Nephron (organoid): ENCODE measurements at regions not wholly inside any gene's neighbourhood (a gene's known extent, or its start where the extent isn't known, plus 50 kb on each side); places are given as distances from the start of the nearest gene placed in this dataset.

Experiments used
- H3K27ac Mint-ChIP-seq, 3 experiments: 2 replicates each; pipeline ENCODE4 v1.8.0; 2020; ENCODE audit warnings: mixed read lengths in 3 of 3, mild to moderate bottlenecking in 2 of 3, moderate library complexity in 1 of 3
- H3K27me3 Mint-ChIP-seq: 2 replicates; pipeline ENCODE4 v1.8.0; 2021; ENCODE audit warnings: low read depth, mild to moderate bottlenecking, moderate library complexity, mixed read lengths
- H3K36me3 Mint-ChIP-seq: 2 replicates; pipeline ENCODE4 v1.8.0; 2020; ENCODE audit warnings: low read depth, mixed read lengths
- H3K4me1 Mint-ChIP-seq: 2 replicates; pipeline ENCODE4 v1.8.0; 2020; ENCODE audit warnings: mixed read lengths
- H3K4me3 Mint-ChIP-seq, 3 experiments: 2 replicates each; pipeline ENCODE4 v1.8.0; 2020; ENCODE audit warnings: mild to moderate bottlenecking in 3 of 3, mixed read lengths in 3 of 3, moderate library complexity in 2 of 3
- H3K9me3 Mint-ChIP-seq: 2 replicates; pipeline ENCODE4 v1.8.0; 2020; ENCODE audit warnings: mixed read lengths
- TF ChIP-seq, protein P1 (sequence below), 3 experiments: fragments of 200-600 bp; sonication (generic); IDR thresholded peaks; one replicate each; pipeline ENCODE4 v1.5.0; 2021; ENCODE audit warnings: antibody characterized with exemption in 3 of 3; ENCODE audit not compliant: unreplicated experiment in 3 of 3

DNA sequence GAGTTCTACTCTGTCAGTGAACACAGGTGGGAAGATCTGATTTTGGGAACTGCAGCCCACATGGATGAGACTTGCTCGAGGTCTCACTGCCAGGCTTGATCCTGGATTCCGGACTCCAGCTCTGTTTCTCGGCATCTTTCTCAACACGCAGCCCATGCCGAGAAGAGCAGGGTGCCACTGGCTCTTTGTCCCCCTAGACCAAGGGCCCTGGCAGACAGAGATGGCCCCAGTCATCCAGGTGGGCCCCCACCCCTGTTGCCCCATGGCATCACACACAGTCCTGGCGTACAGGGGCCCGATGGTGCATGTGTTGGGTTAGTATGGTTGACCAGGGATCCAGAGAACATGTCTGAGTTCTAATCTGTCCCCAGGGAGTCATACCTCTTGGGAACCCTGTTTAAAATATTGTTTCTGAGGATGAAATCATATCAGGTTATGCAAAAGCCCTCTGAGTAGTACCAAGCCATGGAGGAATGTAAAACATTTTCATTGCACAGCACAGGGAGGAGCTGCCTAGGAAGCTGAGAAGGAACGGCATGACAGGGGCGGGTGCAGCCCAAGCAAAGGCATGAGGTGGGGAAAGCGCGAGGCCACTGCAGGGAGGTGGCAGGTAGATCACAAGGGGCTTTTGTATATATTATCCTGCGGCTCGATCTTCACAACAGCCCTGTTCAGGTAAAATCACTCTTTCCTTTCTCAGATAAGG, 320.6 kb downstream of the UACA start:
- Mint-ChIP-seq H3K36me3 (no peaks in the 10 kb centered on the region), H3K27ac (no peak overlapping the region), H3K27me3 (peaks cover 70% of the 10 kb centered on the region), H3K9me3 (no peaks in the 10 kb centered on the region), H3K4me1 (peaks cover 12% of the 10 kb centered on the region), H3K4me3 (no peak overlapping the region)
- TF ChIP-seq, protein P1, sequence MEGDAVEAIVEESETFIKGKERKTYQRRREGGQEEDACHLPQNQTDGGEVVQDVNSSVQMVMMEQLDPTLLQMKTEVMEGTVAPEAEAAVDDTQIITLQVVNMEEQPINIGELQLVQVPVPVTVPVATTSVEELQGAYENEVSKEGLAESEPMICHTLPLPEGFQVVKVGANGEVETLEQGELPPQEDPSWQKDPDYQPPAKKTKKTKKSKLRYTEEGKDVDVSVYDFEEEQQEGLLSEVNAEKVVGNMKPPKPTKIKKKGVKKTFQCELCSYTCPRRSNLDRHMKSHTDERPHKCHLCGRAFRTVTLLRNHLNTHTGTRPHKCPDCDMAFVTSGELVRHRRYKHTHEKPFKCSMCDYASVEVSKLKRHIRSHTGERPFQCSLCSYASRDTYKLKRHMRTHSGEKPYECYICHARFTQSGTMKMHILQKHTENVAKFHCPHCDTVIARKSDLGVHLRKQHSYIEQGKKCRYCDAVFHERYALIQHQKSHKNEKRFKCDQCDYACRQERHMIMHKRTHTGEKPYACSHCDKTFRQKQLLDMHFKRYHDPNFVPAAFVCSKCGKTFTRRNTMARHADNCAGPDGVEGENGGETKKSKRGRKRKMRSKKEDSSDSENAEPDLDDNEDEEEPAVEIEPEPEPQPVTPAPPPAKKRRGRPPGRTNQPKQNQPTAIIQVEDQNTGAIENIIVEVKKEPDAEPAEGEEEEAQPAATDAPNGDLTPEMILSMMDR (IDR thresholded peaks at IDR 0.05; ENCODE audit: unreplicated experiment in 3 of 3), result no peak

DNA sequence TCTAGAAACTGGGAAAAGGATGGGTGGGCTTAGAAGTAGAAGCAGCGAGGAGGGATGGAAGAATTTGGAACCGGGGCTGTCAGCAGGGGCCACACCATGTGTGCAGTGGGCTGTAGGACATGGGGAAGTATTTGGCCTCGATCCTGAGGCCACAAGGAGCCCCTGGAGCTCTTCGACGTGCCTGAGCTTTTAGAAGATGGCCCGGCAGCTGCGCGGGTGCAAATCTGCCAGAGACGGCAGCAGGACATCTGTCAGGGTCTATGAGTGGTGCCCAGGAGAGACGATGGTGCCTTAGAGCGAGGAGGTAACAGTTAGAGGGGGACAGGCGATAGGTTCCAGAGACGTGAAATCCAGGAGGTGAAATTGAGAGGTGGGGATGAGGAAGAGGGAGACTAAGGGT, 321.1 kb downstream of the UACA start:
- Mint-ChIP-seq H3K4me3 (no peak overlapping the region), H3K36me3 (no peaks in the 10 kb centered on the region), H3K27me3 (peaks cover 68% of the 10 kb centered on the region), H3K4me1 (peaks cover 6% of the 10 kb centered on the region), H3K9me3 (no peaks in the 10 kb centered on the region), H3K27ac (no peak overlapping the region)
- TF ChIP-seq, protein P1 (IDR thresholded peaks at IDR 0.05; ENCODE audit: unreplicated experiment in 3 of 3), result no peak

DNA sequence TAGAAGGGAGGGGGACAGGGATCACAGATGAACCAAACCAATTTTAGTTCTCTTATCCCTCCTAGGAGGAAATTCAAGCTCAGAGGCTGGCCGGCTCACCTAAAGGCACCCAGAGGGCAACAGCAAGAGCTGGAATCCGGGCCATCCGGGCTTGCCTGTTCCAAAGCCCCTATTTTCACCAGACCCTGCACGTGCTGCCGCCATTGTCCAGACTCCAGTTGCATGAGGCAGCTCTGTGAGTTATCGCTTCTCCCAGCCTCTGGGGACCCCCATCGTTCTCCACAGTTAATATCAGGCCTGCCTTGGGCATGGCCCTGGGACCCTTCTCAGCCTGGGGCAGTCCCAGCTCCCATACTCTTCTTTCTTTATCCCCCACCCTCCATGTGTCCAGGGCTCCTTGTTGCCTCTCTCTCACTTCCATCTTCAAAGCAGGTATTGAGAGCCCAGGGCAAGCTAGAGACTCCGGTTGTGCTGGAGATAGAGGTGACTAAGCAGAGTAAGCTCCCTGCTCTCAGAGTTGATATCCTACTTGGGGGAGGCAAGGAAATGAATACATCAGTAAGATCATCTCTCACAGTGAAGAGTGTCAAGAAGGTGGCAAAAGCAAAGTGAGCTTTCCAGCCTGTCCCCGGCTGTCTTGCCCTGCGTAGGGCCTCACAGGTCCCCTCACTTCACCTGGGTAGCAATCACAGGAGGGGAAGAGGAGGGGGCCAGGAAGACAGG, 322.8 kb downstream of the UACA start:
- H3K27ac Mint-ChIP-seq, result no peak overlapping the region
- H3K27me3 Mint-ChIP-seq, result peaks cover 65% of the 10 kb centered on the region
- H3K36me3 Mint-ChIP-seq, result no peaks in the 10 kb centered on the region
- TF ChIP-seq, protein P1 (IDR thresholded peaks at IDR 0.05; ENCODE audit: unreplicated experiment in 3 of 3), result no peak
- no peaks in the 10 kb centered on the region for H3K9me3 Mint-ChIP-seq
- H3K4me1 Mint-ChIP-seq, result peaks cover 4% of the 10 kb centered on the region
- no peak overlapping the region for H3K4me3 Mint-ChIP-seq

DNA sequence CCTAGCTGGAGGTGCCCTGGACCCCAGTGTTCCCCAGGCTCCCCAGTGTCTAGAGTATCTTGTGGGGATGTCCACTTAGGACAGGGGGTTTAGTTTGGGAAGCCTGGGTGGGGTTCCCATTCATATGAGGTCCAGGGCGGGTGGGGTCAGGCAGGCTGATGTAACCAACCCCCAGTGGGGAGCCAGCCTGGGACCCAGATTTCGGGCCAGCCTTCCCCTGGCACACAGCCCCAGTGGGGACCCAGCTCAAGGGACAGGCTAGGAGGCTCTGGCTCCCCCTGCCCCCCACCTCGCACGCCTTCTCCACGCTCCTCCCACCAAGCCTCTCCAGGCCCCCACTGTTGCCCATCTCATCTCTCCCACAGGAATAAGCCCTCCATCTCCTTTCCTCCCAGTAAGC, 323.5 kb downstream of the UACA start:
- Mint-ChIP-seq H3K4me1 (peaks cover 8% of the 10 kb centered on the region), H3K4me3 (no peak overlapping the region), H3K27me3 (peaks cover 60% of the 10 kb centered on the region), H3K9me3 (no peaks in the 10 kb centered on the region), H3K36me3 (no peaks in the 10 kb centered on the region), H3K27ac (no peak overlapping the region)
- TF ChIP-seq, protein P1 (IDR thresholded peaks at IDR 0.05; ENCODE audit: unreplicated experiment in 3 of 3), result no peak

DNA sequence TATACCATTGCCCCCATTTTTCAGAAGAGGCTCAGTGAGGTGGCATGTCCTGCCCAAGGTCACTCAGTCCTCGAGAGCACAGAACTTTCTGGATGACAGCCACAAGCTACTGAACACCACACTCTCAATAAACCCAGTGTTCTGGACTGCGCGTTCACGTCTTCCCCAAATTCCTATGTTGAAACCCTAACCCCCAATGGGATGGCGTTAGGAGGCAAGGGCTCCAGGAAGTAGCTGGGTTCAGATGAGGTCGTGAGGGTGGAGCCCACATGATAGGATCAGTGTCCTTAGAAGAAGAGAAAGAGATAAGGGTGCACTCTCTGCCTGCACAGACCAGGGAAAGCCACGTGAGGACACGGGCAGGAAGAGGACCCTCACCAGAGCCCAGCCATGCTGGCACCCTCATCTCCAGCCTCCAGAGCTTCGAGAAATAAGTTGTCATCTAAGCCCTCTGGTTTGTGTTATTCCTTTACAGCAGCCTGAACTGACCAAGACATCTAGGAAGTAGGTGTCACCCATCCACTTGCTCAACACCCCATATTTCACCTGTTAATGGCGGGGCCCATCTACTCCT, 324.0 kb downstream of the UACA start:
- no peak overlapping the region for H3K4me3 Mint-ChIP-seq
- peaks cover 13% of the 10 kb centered on the region for H3K4me1 Mint-ChIP-seq
- no peak overlapping the region for H3K27ac Mint-ChIP-seq
- no peaks in the 10 kb centered on the region for H3K9me3 Mint-ChIP-seq
- H3K27me3 Mint-ChIP-seq, result peaks cover 55% of the 10 kb centered on the region
- H3K36me3 Mint-ChIP-seq, result no peaks in the 10 kb centered on the region
- TF ChIP-seq, protein P1 (IDR thresholded peaks at IDR 0.05; ENCODE audit: unreplicated experiment in 3 of 3), result no peak
